Stimulated activated CD8-positive, alpha-beta memory T cell treated with anti-CD3 and anti-CD28 coated beads, Interleukin-12 subunit alpha, Interleukin-12 subunit beta, amount 100 ng/mL, for 24 hours (primary cell): ENCODE measurements at regions not wholly inside any gene's neighbourhood (a gene's known extent, or its start where the extent isn't known, plus 50 kb on each side); places are given as distances from the start of the nearest gene placed in this dataset.

Experiments used
- DNase-seq: peaks from one replicate; pipeline ENCODE4 v3.0.0-alpha.2; 2020; ENCODE audit errors: extremely low read depth

GRCh38 chr18:77985526-77986281 lies 736.1 kb downstream of the GALR1 start:
- DNase-seq: no peak

GRCh38 chr18:77990131-77990530 lies 740.5 kb downstream of the GALR1 start:
- no peak for DNase-seq

GRCh38 chr18:77990901-77991300 lies 741.3 kb downstream of the GALR1 start:
- DNase-seq: no peak

- DNase-seq: no peak
These were observed 742.4 kb downstream of the GALR1 start for GRCh38 chr18:77992057-77992456.

GRCh38 chr18:77993188-77993981 lies 743.7 kb downstream of the GALR1 start:
- DNase-seq: no peak

GRCh38 chr18:77995593-77995992 lies 745.9 kb downstream of the GALR1 start:
- no peak for DNase-seq

GRCh38 chr18:77996737-77997136 lies 747.1 kb downstream of the GALR1 start:
- no peak for DNase-seq

- no peak for DNase-seq
These were observed 752.2 kb downstream of the GALR1 start for GRCh38 chr18:78001811-78002210.

GRCh38 chr18:78006006-78006773 lies 756.5 kb downstream of the GALR1 start:
- no peak for DNase-seq

GRCh38 chr18:78006774-78007260 lies 757.2 kb downstream of the GALR1 start:
- no peak for DNase-seq

GRCh38 chr18:78010363-78010762 lies 760.7 kb downstream of the GALR1 start:
- DNase-seq: no peak

GRCh38 chr18:78017869-78018268 lies 768.2 kb downstream of the GALR1 start:
- DNase-seq: no peak

- DNase-seq: no peak
These were observed 771.5 kb downstream of the GALR1 start for GRCh38 chr18:78021196-78021595.

GRCh38 chr18:78031589-78031988 lies 781.9 kb downstream of the GALR1 start:
- no peak for DNase-seq

- DNase-seq: no peak
These were observed 782.3 kb downstream of the GALR1 start for GRCh38 chr18:78031991-78032390.

GRCh38 chr18:78032574-78032973 lies 782.9 kb downstream of the GALR1 start:
- no peak for DNase-seq

- no peak for DNase-seq
These were observed 785.1 kb downstream of the GALR1 start for GRCh38 chr18:78034755-78035154.

- DNase-seq: no peak
These were observed 791.6 kb downstream of the GALR1 start for GRCh38 chr18:78041218-78041617.

GRCh38 chr18:78046631-78047030 lies 797.0 kb downstream of the GALR1 start:
- DNase-seq: no peak

GRCh38 chr18:78049281-78049680 lies 799.6 kb downstream of the GALR1 start:
- DNase-seq: no peak

GRCh38 chr18:78054801-78055200 lies 805.2 kb downstream of the GALR1 start:
- DNase-seq: no peak

GRCh38 chr18:78056011-78056410 lies 806.4 kb downstream of the GALR1 start:
- no peak for DNase-seq
